Stimulated activated CD8-positive, alpha-beta memory T cell treated with anti-CD3 and anti-CD28 coated beads, Interleukin-15, amount 100 ng/mL, for 4 hours (primary cell): ENCODE measurements at regions not wholly inside any gene's neighbourhood (a gene's known extent, or its start where the extent isn't known, plus 50 kb on each side); places are given as distances from the start of the nearest gene placed in this dataset.

Experiments used
- DNase-seq, 2 donors: peaks; one replicate each; pipeline ENCODE4 v3.0.0-alpha.2; 2020; ENCODE audit warnings: low read depth in 2 of 2

DNA sequence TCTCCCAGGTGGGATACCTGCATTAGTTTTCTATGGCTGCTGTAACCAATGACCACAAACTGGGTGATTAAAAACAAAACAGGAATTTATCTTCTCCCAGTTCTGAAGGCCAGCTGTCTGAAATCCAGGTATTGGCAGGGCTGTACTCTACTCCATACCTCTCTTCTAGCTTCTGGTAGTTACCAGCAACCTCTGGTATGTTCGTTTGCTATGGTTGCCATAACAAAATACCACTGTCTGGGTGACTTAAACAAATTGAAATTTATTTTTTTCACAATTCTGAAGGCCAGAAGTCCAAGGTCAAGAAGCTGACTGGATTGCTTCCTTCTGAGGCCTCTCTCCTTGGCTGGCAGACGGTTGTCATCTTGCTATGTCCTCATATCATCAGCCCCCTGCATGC lies 642.1 kb upstream of the TENM3 start:
- DNase-seq: no peak

DNA sequence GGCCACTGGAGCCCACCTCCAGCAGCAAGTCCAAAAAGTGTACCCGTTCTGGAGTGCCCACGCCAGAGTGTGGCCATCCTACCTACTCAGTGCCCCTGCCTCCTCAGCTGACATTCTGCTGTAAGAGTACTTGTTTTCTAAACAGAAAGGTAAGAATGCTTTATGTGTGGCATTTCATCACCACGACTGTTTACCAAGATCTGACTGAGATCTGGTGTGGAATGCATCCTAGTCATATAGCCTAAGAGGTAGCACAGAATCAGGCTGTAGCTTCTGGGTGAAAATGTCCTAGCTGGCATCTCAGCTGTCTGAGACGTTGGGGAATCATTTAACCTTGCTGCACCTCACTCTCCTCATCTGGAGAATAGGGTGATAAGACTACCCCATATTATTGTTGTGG lies 638.7 kb upstream of the TENM3 start:
- DNase-seq: no peak

DNA sequence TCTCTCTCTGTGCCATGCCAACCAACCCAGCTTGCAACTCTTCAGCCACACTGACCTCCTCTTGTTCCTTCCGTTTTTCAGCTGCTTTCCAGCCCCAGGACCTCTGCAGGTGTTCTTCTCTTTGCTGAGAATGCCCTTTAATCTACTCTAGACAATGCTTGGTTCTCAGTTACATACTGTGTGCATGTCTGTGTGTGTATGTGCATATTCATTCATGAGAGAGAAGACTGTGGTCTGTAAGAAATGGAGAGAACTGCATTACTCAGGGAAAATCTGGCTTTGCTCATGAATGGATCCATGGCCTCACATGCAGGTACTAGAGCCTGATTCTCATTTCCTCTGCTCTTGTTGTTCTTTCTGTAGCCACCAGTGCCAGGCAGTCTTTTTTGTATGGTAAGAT lies 636.9 kb upstream of the TENM3 start:
- DNase-seq: no peak

DNA sequence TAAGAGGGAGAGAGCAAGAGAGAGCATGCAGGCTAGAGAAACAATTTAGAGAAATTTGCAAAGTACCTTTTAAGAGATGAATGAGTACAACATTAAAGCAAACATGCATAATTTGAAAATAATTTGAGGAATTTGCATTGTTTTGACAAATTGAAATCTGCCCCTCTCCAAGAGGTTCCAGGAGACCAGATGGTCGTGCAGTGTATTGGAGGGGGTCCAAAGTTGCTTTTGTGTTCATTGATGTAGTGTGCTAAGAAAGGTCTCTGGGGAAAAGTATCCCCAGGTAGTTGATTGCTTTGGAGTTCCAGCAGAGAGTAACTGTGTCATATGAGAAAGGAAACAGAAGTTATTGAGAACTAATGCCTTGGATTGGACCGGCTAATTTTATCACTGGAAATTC lies 635.0 kb upstream of the TENM3 start:
- DNase-seq: no peak

DNA sequence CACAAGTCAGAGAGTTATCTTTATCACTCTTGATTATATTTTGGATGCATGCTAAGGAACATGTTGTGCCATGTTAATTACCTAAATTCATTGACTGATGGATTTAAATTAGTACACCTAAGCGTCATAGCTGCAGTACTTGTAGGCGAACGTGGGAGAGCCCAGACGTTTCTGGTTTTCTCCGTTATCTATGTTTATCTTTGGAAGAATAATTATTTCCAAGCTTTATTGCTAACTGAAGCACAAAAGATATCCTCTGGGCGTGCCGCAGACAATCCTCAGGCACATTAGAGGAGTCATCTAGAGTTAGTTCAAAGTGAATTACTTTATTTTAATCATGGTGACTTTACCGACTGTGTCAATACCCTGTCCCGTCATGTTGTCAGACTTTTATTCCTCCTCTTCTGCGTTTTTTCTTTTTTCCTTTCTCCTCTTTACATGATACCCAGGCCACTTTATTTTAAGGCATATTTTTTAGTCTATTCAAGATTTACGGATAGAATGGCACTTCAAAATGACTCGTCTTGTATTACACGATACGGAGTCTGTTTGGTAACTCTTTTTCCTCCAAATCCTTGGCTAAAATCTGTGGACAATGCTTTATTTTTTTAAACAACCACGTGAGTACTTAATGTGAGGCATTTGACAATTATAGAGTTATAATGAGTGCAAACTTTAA lies 632.0 kb upstream of the TENM3 start:
- no peak for DNase-seq

DNA sequence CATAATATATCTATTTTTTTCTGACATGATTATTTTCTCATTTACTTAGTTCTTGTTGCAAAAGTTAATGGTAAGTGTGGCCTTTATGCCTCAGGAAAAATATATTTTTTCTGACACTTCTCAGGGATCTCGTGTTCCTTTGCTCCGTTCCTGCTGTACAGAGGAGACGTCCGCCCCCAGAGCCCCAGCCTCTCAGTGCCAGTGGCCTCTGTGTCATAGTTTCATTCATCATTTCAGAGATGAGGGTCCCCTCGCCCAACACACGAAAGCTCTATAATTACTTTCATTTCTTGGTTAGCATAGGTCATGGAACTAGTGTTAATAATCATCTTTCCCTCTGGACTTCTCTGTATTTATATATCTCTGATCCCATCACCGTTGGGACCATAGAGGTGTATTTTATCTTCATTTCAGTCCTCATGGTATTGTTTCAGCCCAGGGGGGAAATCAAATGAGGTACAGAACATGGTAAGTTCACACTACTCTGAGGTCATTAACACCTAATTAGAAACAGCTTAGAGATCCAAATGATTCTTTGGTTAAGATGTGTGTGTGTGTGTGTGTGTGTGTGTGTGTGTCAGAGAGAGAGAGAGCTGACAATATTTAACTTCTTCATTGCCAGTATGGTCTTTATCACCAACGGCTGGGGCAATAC lies 631.1 kb upstream of the TENM3 start:
- no peak for DNase-seq

DNA sequence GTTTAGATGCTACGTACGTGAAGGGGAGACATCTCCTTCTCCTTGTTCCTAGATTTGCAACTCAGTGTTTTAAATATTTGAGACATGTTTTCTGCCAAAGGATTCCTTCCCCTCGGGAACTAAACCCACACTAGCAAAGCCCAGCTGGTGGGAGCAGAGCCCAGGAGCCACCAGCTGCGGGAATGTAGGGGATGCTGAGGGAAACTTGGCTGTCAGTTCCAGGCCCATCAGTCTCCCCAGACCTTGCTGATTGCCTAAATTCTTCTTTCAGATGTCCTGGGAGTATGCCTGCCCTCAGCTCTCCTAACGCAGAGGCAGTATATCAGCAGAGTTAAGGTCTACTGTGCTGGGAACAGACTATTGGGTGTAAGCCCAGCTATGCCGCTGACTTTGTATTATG lies 630.0 kb upstream of the TENM3 start:
- no peak for DNase-seq

DNA sequence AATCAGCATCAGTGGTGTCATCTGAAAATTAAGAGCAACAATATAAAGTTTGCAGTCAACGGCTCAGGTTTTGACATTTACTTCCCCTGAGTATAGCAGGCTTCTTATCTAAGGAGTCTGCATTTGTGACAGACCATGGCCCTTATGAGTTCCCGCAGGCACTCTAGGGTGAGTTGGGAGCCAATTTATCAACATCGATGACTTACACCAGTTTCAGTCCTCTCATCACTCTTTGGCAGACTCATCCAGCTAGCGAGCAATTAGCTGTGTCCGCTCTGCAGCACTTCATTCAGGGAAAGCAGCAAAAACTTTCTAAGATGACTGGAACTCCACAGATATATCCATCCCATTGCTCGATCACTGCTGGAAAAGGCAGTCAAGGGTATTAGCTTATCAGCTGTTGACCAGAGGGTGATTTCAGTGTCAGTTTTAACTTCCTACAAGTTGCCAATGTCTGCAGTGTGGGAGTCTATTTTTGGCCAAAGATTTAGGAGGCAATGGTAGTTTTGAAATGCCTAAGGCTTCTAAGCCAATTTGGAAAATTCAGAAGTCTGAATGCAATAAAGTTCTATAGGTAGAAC lies 625.1 kb upstream of the TENM3 start:
- DNase-seq: no peak

DNA sequence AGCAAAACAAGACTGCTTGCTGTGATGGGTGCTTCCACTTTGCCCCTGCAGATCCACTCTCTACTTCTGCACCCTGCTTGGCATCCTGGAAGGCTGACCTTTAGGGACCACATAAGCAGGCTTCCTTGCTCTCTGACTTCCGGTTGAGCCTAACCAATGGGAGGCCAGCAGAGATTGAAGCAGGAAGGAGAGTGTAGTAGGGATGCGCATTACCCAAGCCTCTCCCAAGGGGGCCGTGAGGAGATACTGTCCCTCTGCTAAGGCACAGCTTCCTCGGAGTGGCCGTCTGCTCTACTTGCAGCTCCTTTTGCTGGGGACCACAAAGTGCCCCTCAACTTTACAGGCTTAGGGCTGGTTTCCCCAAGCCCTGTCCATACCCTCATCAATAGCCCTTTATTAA lies 624.3 kb upstream of the TENM3 start:
- no peak for DNase-seq

DNA sequence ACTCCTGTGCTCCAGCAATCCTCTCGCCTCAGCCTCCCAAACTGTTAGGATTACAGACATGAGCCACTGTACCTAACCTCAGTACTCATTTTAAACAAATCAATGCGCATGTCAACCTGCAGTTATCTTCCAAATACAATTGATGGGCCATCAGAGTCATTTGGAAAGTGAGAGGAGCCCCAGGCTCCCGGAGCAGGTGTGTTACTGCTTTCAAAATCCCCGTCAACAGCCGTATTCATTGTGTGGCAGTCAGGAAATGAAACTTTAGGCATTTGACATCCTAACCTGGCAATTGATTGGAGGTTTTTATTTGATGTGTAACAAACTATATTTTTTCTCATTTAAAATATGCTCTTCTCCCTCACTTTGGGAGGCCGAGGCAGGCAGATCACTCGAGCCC lies 623.6 kb upstream of the TENM3 start:
- DNase-seq: no peak

DNA sequence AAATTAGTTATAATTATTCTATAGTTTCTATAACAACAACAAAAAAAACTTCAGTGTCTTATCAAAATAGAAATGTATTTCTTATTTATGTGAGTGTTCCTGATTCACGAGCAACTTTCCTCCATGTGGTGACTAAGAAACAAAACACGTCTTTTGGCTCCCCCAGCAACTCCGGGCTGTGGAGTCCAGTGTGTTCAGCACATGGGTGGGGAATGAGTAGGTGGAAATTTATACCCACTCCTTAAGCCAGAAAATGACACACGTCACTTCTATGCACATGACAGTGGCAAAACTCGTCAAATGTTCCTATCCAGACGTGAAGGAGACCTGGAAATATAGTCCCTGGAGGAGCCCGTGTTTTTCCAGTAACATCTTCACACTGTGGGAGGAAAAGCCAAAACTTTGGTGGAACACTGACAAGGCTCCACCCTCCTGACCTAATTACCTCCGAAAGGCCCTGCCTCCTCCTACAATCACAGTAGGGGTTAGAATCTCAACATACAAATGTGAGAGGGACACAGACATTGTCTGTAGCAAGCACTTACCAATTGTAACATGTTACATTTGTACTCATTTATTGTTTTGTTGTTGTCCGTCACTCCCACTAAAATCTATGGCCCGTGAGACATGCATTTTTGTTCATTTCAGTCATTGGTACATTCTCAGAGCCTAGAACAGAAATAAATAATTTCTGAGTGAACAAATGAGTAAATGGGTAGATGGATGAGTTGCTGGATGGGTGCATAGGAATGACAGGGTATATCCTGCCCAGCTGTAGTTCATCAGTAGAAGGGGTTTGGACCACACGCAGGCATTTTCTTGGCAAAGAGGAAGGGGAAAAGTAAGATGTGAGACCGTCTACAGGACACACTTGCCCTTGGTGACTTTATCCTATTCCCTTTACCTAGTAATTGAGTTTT lies 605.8 kb upstream of the TENM3 start:
- no peak for DNase-seq

DNA sequence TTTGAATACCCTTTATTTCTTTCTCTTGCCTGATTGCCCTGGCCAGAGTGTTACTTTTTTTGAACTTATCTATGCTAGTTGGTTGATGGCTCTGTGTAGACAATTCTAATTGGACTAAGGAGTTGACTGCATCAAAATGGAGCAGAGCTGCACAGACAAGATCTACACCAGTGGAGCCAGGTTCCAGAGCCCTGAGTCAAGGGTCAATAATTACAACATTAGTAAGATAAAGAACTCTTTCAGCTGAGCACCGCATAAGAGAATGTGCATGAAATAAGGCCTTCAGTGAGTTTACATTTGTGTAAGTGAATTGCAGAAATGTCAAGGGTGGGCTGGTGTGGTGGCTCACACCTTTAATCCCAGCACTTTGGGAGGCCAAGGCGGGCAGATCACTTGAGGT lies 599.7 kb upstream of the TENM3 start:
- DNase-seq: no peak

DNA sequence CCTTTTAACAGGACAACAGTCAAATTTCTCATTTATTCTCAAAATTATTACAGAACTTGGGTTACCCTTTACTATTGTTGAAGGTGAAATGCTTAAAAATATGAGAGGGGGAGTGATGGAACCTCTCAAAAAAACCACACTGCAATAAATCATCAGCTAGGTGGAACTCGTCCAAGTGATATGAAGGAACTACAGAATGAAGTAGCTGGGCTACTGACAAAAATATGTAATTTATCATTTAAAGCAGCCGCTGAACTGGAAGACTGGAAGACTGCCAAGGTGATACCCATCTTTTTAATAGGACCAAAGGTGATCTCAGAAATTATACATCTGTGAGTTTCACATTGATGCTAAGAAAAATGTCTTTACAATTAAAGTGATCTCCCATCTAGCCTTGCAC lies 597.7 kb upstream of the TENM3 start:
- no peak for DNase-seq

DNA sequence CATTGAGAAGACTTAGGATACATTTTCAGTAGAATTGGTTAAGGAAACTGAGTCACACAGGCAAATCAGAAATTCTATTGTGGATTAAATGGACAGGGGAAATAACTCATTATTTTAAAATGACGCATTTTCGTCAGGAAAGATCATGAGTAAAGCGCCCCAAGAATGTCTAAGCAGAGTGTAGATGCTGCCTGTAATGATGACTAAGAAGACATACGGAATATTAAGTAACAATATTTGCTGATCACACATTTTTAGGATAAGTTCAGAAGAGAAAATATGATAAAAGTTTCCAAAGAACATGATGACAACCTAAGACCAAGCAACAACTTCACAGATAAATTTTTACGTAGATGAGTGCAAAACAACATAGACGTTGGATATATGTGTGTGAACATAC lies 596.3 kb upstream of the TENM3 start:
- DNase-seq: no peak

DNA sequence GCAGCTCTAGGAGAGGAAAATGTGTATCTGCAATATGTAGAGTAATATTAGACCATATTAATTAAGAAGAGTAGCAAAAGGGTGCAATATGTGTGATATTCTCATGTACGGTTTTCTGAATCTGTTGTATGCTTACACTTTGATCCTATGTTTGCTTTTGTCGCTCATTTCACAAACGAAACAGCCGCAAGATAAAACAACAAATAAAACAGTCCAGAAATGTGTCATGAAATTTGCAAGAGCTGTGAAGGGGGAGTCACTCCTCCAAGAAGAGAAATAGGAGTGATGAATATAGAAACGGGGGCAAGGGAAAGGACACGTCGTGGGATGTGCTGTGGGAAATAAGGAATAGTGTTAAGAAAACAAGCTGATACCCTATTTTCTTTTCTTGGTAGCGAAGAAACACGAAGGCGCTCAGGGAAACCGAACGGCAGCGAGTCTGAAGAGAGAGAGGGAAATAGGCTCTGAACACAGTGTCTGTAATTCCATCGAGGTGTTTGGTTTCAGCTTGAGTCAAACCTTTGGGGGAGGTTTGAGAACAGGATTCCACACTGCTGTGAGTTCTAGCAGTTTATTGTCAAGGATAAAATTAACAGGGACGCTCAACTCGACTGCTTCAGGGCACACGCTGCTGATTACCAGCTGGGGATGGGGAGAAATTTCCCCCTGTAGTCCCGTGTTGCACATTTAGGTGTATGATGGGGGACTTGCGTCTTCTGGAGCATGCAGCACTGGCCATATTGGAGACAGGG lies 595.6 kb upstream of the TENM3 start:
- no peak for DNase-seq

DNA sequence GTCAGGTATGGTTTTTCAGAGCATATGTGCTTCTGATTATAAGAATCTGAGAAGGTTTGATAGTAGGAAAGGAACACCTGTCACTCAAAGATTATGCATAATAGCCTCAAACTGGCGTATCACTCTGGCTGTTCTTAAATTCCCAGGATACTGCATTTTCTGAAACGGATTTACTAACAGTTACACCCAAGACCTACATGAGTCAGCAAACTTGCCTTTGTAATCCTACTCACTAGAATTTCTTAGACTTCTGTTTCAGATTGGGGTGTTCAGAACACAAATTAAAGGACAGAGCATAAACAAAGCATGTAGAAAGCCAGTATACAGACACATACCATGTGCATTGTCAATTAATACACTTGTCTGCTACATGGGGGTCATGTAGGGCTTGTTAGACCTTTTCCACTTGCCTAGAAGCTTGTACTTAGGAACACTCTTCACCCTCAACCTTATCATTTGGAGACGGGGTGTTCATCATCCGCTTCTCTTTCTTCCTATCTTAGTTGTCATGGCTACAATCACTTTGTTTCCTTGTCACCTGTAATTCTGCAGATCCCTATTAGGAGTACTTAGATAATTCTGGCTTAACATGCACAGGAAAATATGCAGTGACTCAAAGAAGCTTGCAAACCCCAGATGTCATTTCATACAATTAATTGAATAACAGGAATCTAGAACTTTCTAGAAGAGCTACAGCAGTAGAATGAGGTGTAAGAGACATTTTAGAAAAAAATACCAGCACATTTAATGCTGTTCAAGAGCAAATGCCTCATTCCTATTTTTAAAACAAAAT lies 593.0 kb upstream of the TENM3 start:
- no peak for DNase-seq

DNA sequence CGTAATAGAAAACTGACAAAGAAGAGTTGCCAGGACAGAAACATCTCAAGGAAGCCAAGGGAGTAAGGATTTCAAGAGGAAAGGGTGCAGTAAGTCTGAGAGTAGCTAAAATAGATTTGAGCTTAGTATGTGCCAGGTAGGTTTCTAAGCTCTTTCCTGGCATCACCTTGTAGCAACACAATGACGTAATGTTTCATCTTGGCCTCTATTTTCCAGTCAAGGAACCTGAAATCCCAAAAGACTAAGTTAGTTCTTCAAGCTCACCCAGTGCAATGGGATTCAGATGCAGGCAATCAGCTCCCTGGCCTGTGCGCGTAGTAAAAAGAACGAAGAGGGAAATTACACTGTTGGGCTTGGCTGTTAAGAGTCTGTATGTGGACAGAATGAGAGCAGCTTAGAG lies 586.5 kb upstream of the TENM3 start:
- no peak for DNase-seq

DNA sequence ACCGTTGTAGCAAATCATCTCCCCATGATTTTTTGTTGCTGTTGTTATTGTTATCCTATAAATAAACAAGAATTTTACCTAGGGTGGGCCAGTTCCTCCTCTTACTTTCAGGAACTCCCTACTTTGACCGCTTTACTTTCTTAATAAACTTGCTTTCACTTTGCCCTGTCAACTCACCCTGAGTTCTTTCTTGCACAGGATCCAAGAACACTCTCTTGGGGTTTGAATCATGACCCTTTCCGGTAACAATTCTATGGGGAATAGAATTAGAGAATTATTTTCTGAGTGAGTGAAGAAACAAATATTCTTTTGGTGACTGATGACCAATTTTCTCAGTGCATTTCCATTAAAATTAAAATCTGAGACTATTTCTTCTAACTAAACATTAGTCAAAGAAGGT lies 584.0 kb upstream of the TENM3 start:
- DNase-seq: no peak

DNA sequence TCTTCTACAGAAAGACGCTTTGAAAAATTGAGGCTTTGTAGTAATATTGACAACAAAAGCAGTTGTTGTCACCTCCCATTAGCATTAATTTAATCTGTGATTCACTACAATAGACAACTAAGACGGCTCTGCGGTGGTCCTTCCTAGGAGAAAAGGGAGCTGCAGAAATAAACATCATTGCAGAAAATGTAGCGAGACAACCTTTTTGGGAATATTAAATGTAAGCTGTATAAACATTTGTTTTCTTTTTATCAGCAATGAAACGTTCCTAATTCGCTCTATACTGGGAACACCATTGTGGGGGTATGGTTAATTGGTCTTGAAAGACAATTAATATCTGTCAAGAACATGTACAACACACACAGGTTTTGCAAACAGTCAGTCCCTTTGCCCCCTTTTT lies 583.3 kb upstream of the TENM3 start:
- no peak for DNase-seq

DNA sequence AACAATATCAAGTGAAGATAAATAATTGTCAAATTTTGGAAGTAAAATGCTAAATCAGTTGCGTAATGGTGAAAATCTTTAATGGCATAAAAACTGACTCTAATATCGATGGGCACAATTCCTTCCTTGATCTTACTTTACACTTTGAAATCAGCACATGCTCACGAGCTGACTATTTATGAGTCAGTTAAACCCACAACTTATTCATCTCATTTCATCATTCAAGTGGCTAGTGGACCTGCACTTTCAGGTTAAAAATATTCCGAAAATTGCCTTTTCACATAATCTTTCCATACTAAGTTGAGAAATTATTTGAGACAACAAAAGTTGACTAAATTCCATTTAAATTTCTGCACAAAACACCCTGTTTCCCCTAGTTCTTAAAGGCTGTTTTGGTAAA lies 582.1 kb upstream of the TENM3 start:
- no peak for DNase-seq

DNA sequence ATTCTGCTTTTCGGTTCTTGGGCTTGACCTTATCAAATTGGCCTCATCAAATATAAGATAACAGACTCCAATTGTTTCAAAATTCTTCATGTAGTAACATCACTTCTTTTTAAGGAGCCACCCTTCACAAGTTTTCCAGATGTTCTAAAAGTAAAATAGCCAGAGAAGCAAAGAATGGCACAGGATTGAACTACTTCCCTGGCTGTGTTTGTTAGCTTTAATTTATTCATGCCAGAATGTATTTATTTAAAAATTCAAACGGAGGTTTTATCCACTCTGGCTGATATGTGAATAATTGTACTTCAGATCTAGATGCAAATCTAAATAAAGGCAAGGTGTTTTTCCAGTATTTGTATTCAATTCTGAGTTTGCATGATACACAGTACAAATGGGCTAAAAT lies 581.3 kb upstream of the TENM3 start:
- DNase-seq: no peak
